Calu3 (cell line): ENCODE measurements at regions not wholly inside any gene's neighbourhood (a gene's known extent, or its start where the extent isn't known, plus 50 kb on each side); places are given as distances from the start of the nearest gene placed in this dataset.

Experiments used
- BruUV-seq: library from RNA; stranded (reverse); fragments of 400-500 nt; replicated peaks from 2 replicates; lab custom pipeline; 2021; lab: Mats Ljungman, UMichigan
- CTCF ChIA-PET: fragments of 300-600 bp; sonication (Branson Sonifier 250); formaldehyde crosslinking; loops from one replicate; lab custom pipeline; 2022; ENCODE audit warnings: antibody characterized with exemption; lab: Charles Lee
- DNase-seq: peaks from one replicate; pipeline ENCODE4 v3.0.0; 2022
- H3K27ac Mint-ChIP-seq: one replicate; pipeline ENCODE4 v1.8.0; 2022; ENCODE audit warnings: mixed read lengths; ENCODE audit not compliant: unreplicated experiment
- H3K27me3 Mint-ChIP-seq: one replicate; pipeline ENCODE4 v1.8.0; 2022; ENCODE audit warnings: mixed read lengths; ENCODE audit not compliant: unreplicated experiment
- H3K36me3 Mint-ChIP-seq: one replicate; pipeline ENCODE4 v1.8.0; 2022; ENCODE audit warnings: mild to moderate bottlenecking, moderate library complexity, mixed read lengths; ENCODE audit not compliant: insufficient read depth, unreplicated experiment
- H3K4me1 Mint-ChIP-seq: one replicate; pipeline ENCODE4 v1.8.0; 2022; ENCODE audit warnings: mild to moderate bottlenecking, low read depth, mixed read lengths; ENCODE audit not compliant: unreplicated experiment
- H3K4me3 Mint-ChIP-seq: one replicate; pipeline ENCODE4 v1.8.0; 2022; ENCODE audit warnings: mild to moderate bottlenecking, low read depth, moderate library complexity, mixed read lengths; ENCODE audit not compliant: unreplicated experiment
- H3K9me3 Mint-ChIP-seq: one replicate; pipeline ENCODE4 v1.8.0; 2022; ENCODE audit warnings: low read depth, mixed read lengths; ENCODE audit not compliant: unreplicated experiment
- intact Hi-C: fragments of 100-400 bp; cut with micrococcal nuclease; formaldehyde crosslinking; loops from one replicate; pipeline ENCODE4 v1.10.0; 2022; ENCODE audit not compliant: unreplicated experiment
- TF ChIP-seq, protein P1 (sequence below): fragments of 200-600 bp; IDR thresholded peaks from one replicate; pipeline ENCODE4 v1.8.0; 2022; ENCODE audit warnings: antibody characterized with exemption; ENCODE audit not compliant: unreplicated experiment

DNA sequence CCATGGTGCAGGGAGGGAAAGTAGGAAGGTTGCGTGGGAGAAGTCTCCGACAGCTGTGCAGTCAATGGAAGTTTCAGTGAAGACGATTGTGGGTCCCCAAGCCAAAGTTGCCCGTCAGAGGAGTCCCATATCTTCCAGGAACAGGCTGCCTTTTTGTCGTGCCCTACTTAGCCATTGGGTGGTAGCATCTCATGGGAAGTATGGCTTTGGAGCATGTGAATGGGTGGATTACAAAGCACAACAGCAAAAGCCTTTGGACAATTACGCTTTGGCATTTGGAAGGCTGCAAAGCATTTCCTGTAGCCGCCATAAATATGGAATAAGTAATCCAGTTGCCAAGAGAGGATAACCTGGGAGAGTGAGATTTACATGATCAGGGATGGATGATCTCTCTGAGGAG is 300.7 kb upstream of the BOD1L1 start:
- DNase-seq: no peak

DNA sequence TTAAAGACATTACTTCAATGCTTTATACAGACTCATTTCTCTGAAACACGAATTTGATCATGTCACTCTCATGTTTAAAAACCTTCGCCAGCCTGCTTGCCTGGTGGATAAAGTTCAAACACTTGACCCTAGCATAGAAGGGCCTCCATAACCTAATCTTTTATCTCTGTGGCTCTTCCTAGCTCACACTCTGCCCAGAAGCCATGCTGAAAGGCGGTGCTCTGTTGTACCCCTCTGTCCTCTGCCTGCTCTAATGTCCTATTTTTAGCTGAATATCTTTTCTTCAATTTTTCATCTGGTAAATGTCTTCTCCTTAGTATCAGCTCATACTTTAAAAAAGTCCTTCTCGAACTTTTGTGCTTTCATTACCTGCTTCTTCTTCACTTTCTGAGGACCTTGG is 302.6 kb upstream of the BOD1L1 start:
- DNase-seq: no peak
- no TSS peak for BruUV-seq
- intact Hi-C loops: no loop called here
- Mint-ChIP-seq H3K27ac (no peak overlapping the region), H3K36me3 (no peaks in the 10 kb centered on the region), H3K4me3 (no peak overlapping the region), H3K27me3 (no peaks in the 10 kb centered on the region), H3K4me1 (no peaks in the 10 kb centered on the region), H3K9me3 (peaks cover 2% of the 10 kb centered on the region)
- CTCF ChIA-PET: interaction anchor here (0.6 kb wide), 1 partner anchor 67 kb away, joined by 3 read pairs; no protein-coding TSS in a partner anchor
- TF ChIP-seq, protein P1, sequence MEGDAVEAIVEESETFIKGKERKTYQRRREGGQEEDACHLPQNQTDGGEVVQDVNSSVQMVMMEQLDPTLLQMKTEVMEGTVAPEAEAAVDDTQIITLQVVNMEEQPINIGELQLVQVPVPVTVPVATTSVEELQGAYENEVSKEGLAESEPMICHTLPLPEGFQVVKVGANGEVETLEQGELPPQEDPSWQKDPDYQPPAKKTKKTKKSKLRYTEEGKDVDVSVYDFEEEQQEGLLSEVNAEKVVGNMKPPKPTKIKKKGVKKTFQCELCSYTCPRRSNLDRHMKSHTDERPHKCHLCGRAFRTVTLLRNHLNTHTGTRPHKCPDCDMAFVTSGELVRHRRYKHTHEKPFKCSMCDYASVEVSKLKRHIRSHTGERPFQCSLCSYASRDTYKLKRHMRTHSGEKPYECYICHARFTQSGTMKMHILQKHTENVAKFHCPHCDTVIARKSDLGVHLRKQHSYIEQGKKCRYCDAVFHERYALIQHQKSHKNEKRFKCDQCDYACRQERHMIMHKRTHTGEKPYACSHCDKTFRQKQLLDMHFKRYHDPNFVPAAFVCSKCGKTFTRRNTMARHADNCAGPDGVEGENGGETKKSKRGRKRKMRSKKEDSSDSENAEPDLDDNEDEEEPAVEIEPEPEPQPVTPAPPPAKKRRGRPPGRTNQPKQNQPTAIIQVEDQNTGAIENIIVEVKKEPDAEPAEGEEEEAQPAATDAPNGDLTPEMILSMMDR: no peak

More for the DNA sequence above, 300.7 kb upstream of the BOD1L1 start:
- Mint-ChIP-seq H3K27ac (no peak overlapping the region), H3K36me3 (no peaks in the 10 kb centered on the region), H3K9me3 (peaks cover 8% of the 10 kb centered on the region), H3K4me3 (no peak overlapping the region), H3K27me3 (no peaks in the 10 kb centered on the region), H3K4me1 (no peaks in the 10 kb centered on the region)
- TF ChIP-seq, protein P1: no peak
- CTCF ChIA-PET: no interaction called here
- intact Hi-C loops: no loop called here
- BruUV-seq: no TSS peak

- Mint-ChIP-seq H3K4me1 (no peaks in the 10 kb centered on the region), H3K9me3 (peaks cover 2% of the 10 kb centered on the region), H3K4me3 (no peak overlapping the region), H3K27me3 (no peaks in the 10 kb centered on the region), H3K27ac (no peak overlapping the region), H3K36me3 (no peaks in the 10 kb centered on the region)
- intact Hi-C loops: no loop called here
- CTCF ChIA-PET: no interaction called here
- DNase-seq: no peak
- TF ChIP-seq, protein P1: no peak
- no TSS peak for BruUV-seq
Observed at GRCh38 chr4:13933191-13933590, 305.7 kb upstream of the BOD1L1 start.

- Mint-ChIP-seq H3K9me3 (peaks cover 2% of the 10 kb centered on the region), H3K36me3 (no peaks in the 10 kb centered on the region), H3K27ac (no peak overlapping the region), H3K4me3 (no peak overlapping the region), H3K4me1 (no peaks in the 10 kb centered on the region), H3K27me3 (no peaks in the 10 kb centered on the region)
- intact Hi-C loops: no loop called here
- CTCF ChIA-PET: no interaction called here
- BruUV-seq: no TSS peak
- TF ChIP-seq, protein P1: no peak
- no peak for DNase-seq
Observed at GRCh38 chr4:13938299-13938698, 310.8 kb upstream of the BOD1L1 start.
